ENCODE measurements at regions not wholly inside any gene's neighbourhood (a gene's known extent, or its start where the extent isn't known, plus 50 kb on each side); places are given as distances from the start of the nearest gene placed in this dataset.
"Not testable (repeated sequence)": the region's sequence is repeated elsewhere in the genome, so short reads cannot be mapped to it uniquely, and the experiment has no call there.

DNA sequence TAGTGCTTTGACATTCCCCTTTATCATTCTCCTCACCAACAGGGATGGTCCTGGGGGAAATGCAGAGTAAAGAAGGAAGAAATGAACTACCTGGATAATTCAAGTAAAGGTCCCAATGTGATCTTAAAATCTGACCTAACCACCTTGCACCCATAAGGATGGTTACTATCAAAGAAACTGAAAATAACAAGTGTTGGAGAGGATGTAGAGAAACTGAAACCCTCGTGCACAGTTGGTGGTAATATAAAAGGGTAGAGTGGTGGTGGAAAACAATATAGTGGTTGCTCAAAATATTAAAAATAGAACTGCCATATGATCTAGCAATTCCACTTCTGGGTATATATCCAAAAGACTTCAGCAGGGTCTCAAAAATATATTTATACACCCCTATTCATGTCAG is 298.6 kb upstream of the PPARGC1A start:
- intact Hi-C loops (cut with DNase I) = no loop called here
- Histone ChIP-seq H3K36me3 (ENCODE audit: insufficient read depth in 1 of 2, low read depth in 1 of 2) (no peaks in the 10 kb centered on the region), H3K4me3 (no peak overlapping the region), H3K27me3 (ENCODE audit: insufficient read depth in 3 of 3, low read length in 2 of 3) (no peaks in the 10 kb centered on the region), H3K27ac (no peak overlapping the region), H3K9me3 (no peaks in the 10 kb centered on the region), H3K4me1 (peaks cover 5% of the 10 kb centered on the region)
- DNase-seq (no peak), ATAC-seq (no peak)
- TF ChIP-seq, protein P1, sequence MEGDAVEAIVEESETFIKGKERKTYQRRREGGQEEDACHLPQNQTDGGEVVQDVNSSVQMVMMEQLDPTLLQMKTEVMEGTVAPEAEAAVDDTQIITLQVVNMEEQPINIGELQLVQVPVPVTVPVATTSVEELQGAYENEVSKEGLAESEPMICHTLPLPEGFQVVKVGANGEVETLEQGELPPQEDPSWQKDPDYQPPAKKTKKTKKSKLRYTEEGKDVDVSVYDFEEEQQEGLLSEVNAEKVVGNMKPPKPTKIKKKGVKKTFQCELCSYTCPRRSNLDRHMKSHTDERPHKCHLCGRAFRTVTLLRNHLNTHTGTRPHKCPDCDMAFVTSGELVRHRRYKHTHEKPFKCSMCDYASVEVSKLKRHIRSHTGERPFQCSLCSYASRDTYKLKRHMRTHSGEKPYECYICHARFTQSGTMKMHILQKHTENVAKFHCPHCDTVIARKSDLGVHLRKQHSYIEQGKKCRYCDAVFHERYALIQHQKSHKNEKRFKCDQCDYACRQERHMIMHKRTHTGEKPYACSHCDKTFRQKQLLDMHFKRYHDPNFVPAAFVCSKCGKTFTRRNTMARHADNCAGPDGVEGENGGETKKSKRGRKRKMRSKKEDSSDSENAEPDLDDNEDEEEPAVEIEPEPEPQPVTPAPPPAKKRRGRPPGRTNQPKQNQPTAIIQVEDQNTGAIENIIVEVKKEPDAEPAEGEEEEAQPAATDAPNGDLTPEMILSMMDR (IDR thresholded peaks at IDR 0.05) = no peak
- WGBS, 3 donors = 73 to 81% (median 77%) methylated on average over 1 of the region's 1 CpG

DNA sequence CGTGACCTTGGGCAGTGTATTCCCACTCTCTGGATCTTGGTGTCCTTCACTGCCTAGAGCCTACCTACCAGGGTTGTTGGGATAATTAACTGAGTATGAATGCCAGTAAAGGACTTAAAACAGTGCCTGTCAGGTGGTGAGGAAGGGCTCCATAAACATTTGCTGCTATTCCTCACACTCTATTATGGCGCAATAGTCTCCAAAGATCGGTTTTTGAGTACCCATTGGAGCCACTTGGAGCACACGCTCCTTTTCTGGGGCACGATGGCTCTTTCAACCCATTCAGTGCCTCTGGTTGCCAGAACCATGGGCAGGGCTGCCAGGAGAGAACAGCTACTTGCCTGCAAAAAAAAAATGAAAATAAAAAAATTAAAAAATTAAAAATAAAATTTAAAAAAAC is 296.6 kb upstream of the PPARGC1A start:
- no peak for ATAC-seq
- intact Hi-C loops (cut with DNase I) = no loop called here

DNA sequence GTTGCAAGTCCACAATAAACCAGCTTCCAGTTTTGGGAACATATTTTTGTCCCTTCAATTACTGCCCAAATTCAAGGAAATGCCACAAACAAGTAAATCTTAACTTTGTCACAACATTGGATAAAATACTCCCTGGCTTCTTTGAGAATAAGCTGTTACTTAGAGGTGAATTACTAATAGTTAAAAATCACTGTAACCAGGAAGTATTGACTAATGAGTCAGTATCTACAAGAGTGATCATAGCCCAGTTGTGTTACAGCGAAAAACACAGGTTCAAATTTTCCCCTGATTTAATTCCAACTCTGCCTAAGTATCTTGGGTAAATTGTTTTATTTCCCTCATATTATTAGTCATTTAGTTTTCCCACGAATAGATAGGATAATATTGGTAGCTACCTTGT is 291.2 kb upstream of the PPARGC1A start:
- no peak overlapping the region for H3K27ac ChIP-seq
- no peak overlapping the region for H3K4me3 ChIP-seq
- TF ChIP-seq, protein P1 (IDR thresholded peaks at IDR 0.05) = no peak
- no peaks in the 10 kb centered on the region for H3K36me3 ChIP-seq (ENCODE audit: insufficient read depth in 1 of 2, low read depth in 1 of 2)
- H3K4me1 ChIP-seq = peaks cover 5% of the 10 kb centered on the region
- no peak for ATAC-seq
- no peaks in the 10 kb centered on the region for H3K9me3 ChIP-seq
- no peak for DNase-seq
- intact Hi-C loops (cut with DNase I) = no loop called here
- WGBS, 3 donors = 81 to 93% (median 91%) methylated on average over 2 of the region's 2 CpGs
- no peaks in the 10 kb centered on the region for H3K27me3 ChIP-seq (ENCODE audit: insufficient read depth in 3 of 3, low read length in 2 of 3)

More for the DNA sequence above, 296.6 kb upstream of the PPARGC1A start:
- H3K27ac ChIP-seq = no peak overlapping the region
- H3K36me3 ChIP-seq (ENCODE audit: insufficient read depth in 1 of 2, low read depth in 1 of 2) = no peaks in the 10 kb centered on the region
- no peak overlapping the region for H3K4me3 ChIP-seq
- H3K9me3 ChIP-seq = no peaks in the 10 kb centered on the region
- H3K27me3 ChIP-seq (ENCODE audit: insufficient read depth in 3 of 3, low read length in 2 of 3) = no peaks in the 10 kb centered on the region
- 87 to 90% (median 89%) methylated on average over 5 of the region's 5 CpGs for WGBS, 3 donors
- TF ChIP-seq, protein P1 (IDR thresholded peaks at IDR 0.05) = no peak
- DNase-seq = no peak
- peaks cover 5% of the 10 kb centered on the region for H3K4me1 ChIP-seq

DNA sequence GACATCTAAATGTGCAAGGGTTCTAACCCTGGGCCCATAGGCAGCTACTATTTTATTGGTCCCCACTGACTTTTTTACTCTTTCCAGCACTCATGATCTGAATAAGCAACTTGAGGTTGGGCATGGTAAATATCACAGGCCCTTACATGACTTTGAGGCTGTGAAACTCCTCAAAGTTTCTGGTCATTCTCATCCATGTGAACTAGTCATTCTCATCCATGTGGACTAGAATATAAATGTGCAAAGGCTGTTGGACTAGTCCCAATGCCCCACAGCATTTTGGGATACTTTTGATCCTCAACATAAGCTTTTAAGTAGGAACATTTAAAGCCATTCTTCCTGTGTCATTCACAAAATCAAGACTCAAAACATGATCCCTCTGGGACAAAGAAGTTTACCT is 290.7 kb upstream of the PPARGC1A start:
- no peaks in the 10 kb centered on the region for H3K36me3 ChIP-seq (ENCODE audit: insufficient read depth in 1 of 2, low read depth in 1 of 2)
- no peak for ATAC-seq
- DNase-seq = no peak
- H3K27me3 ChIP-seq (ENCODE audit: insufficient read depth in 3 of 3, low read length in 2 of 3) = no peaks in the 10 kb centered on the region
- TF ChIP-seq, protein P1 (IDR thresholded peaks at IDR 0.05) = no peak
- intact Hi-C loops (cut with DNase I) = no loop called here
- H3K9me3 ChIP-seq = no peaks in the 10 kb centered on the region
- no peak overlapping the region for H3K27ac ChIP-seq
- no peak overlapping the region for H3K4me3 ChIP-seq
- H3K4me1 ChIP-seq = peaks cover 5% of the 10 kb centered on the region

DNA sequence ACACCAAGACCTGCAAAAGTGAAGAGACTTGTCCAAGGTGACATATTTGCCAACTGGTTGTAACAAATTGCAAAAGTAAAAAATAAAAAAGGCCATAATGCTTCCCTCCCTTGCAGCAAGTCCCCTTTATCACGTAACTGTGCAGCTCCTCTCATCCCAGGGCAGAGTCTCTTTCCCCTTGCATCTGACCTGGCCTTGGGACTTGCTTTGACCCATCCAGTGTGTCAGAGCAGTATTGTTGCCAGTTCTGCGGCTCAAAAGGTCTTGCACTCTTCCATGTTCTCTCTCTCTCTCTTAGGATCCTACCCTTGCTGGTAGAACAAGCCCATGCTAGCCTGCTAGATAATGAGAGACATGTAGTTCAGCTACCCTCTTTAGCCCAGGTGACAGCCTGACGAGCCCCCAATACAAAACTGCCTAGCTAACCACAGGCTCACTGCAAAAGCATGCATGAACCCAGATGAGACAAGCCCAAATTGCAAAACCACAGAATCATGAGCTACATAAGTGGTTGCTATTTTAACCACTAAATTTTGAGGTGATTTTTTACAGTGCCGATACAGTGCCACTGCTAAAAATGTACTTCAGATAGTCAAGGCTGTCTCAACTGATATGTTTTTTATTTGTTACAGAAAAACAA is 289.5 kb upstream of the PPARGC1A start:
- DNase-seq (no peak), ATAC-seq (no peak)
- Histone ChIP-seq H3K36me3 (ENCODE audit: insufficient read depth in 1 of 2, low read depth in 1 of 2) (no peaks in the 10 kb centered on the region), H3K27me3 (ENCODE audit: insufficient read depth in 3 of 3, low read length in 2 of 3) (no peaks in the 10 kb centered on the region), H3K4me3 (no peak overlapping the region), H3K9me3 (no peaks in the 10 kb centered on the region), H3K4me1 (no peaks in the 10 kb centered on the region), H3K27ac (no peak overlapping the region)
- TF ChIP-seq, protein P1 (IDR thresholded peaks at IDR 0.05) = no peak
- intact Hi-C loops (cut with DNase I) = no loop called here
- WGBS, 3 donors = 91 to 94% (median 92%) methylated on average over 4 of the region's 4 CpGs

DNA sequence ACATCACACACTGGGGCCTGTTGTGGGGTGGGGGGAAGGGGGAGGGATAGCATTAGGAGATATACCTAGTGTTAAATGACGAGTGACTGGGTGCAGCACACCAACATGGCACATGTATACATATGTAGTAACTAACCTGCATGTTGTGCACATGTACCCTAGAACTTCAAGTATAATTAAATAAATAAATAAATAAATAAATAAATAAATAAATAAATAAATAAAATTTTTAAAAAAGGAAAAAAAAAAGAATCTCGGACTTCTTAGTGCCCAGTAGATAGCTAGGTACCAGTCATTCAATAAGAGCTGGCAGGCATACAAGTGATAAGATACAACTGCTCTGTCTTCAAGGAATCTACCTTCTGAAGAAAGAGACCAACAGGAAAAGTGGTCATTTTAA is 287.6 kb upstream of the PPARGC1A start:
- H3K4me1 ChIP-seq; H3K27ac ChIP-seq; H3K36me3 ChIP-seq (ENCODE audit: insufficient read depth in 1 of 2, low read depth in 1 of 2); ATAC-seq; H3K9me3 ChIP-seq; H3K27me3 ChIP-seq (ENCODE audit: insufficient read depth in 3 of 3, low read length in 2 of 3); H3K4me3 ChIP-seq; intact Hi-C loops (cut with DNase I); DNase-seq: not testable (repeated sequence)
- 88 to 94% (median 93%) methylated on average over 2 of the region's 2 CpGs for WGBS, 3 donors
